Fibroblast of lung (primary cell): ENCODE measurements at regions not wholly inside any gene's neighbourhood (a gene's known extent, or its start where the extent isn't known, plus 50 kb on each side); places are given as distances from the start of the nearest gene placed in this dataset.

ENCODE experiments used
- DNase-seq, 2 donors: peaks; one replicate each; pipeline versions ENCODE4 v3.0.0 to v3.0.0-alpha.2; 2010; ENCODE audit warnings: low read depth in 2 of 2
- H2AFZ ChIP-seq: 2 replicates; pipeline ENCODE4 v1.5.1; 2012; ENCODE audit warnings: low read length, control low read depth, inconsistent platforms
- H3K27ac ChIP-seq: 2 replicates; pipeline ENCODE4 v1.5.1; 2011; ENCODE audit warnings: low read length, control low read depth; ENCODE audit not compliant: insufficient read depth
- H3K27me3 ChIP-seq: 2 replicates; pipeline ENCODE4 v1.5.1; 2011; ENCODE audit warnings: mild to moderate bottlenecking, low read length; ENCODE audit not compliant: control insufficient read depth, insufficient read depth
- H3K36me3 ChIP-seq: 2 replicates; pipeline ENCODE4 v1.5.1; 2011; ENCODE audit warnings: low read length; ENCODE audit not compliant: control insufficient read depth, insufficient read depth
- H3K4me1 ChIP-seq: 2 replicates; pipeline ENCODE4 v1.5.1; 2011; ENCODE audit warnings: low read length; ENCODE audit not compliant: control insufficient read depth, insufficient read depth; ENCODE audit errors: extremely low read depth
- H3K4me2 ChIP-seq: 2 replicates; pipeline ENCODE4 v1.5.1; 2011; ENCODE audit warnings: low read length, control low read depth; ENCODE audit not compliant: insufficient read depth; ENCODE audit errors: extremely low read depth
- H3K4me3 ChIP-seq, 4 experiments: fragments of 200-600 bp in 1 of 4; sonication (generic) in 1 of 4; replicated peaks in 1 of 4; 2 replicates each; pipeline ENCODE4 v1.5.1; 2011 to 2016; ENCODE audit warnings: low read length in 4 of 4, low read depth in 3 of 4, mild to moderate bottlenecking in 3 of 4, control low read depth in 2 of 4, inconsistent platforms in 1 of 4, mixed read lengths in 1 of 4; ENCODE audit not compliant: insufficient read depth in 1 of 4; ENCODE audit errors: control extremely low read depth in 1 of 4
- H3K79me2 ChIP-seq: 2 replicates; pipeline ENCODE4 v1.5.1; 2012; ENCODE audit warnings: mild to moderate bottlenecking, low read length, inconsistent platforms; ENCODE audit not compliant: control insufficient read depth, insufficient read depth
- H3K9ac ChIP-seq: 2 replicates; pipeline ENCODE4 v1.5.1; 2011; ENCODE audit warnings: mild to moderate bottlenecking, low read length, control low read depth; ENCODE audit not compliant: insufficient read depth
- H3K9me3 ChIP-seq: 2 replicates; pipeline ENCODE4 v1.5.1; 2012; ENCODE audit warnings: low read depth, low read length; ENCODE audit not compliant: control insufficient read depth, insufficient read depth
- H4K20me1 ChIP-seq: 2 replicates; pipeline ENCODE4 v1.5.1; 2011; ENCODE audit warnings: low read length; ENCODE audit not compliant: control insufficient read depth, insufficient read depth; ENCODE audit errors: extremely low read depth
- CTCF ChIP-seq, 2 donors: IDR thresholded peaks in 1 of 2; conservative IDR thresholded peaks in 1 of 2; 1 replicate in 1 of 2; 2 replicates in 1 of 2; pipeline ENCODE4 v1.5.1; 2011 to 2012; ENCODE audit warnings: low read length in 2 of 2, control low read depth in 1 of 2, inconsistent platforms in 1 of 2, low read depth in 1 of 2, mild to moderate bottlenecking in 1 of 2
- EZH2 ChIP-seq: IDR thresholded peaks from 2 replicates; pipeline ENCODE4 v1.5.1; 2012; ENCODE audit warnings: low read length, control low read depth, mild to moderate bottlenecking; ENCODE audit errors: missing control alignments

- Histone ChIP-seq H3K9me3 (no peaks in the 10 kb centered on the region), H3K27me3 (no peaks in the 10 kb centered on the region), H4K20me1 (no peaks in the 10 kb centered on the region), H3K9ac (no peak overlapping the region), H3K4me3 (no peak overlapping the region), H3K27ac (no peak overlapping the region), H3K79me2 (no peaks in the 10 kb centered on the region), H3K4me1 (peaks cover 4% of the 10 kb centered on the region), H2AFZ (no peak overlapping the region), H3K4me2 (no peak overlapping the region), H3K36me3 (no peaks in the 10 kb centered on the region)
- no peak for TF ChIP-seq EZH2
- no peak for TF ChIP-seq CTCF (conservative IDR thresholded peaks at IDR 0.05 in 1 of 2, IDR thresholded peaks at IDR 0.05 in 1 of 2; ENCODE audit: low read depth in 1 of 2, low read length in 2 of 2)
- no peak for DNase-seq
Measured at GRCh38 chr2:223701761-223702160, 99.6 kb upstream of the SCG2 start.

GRCh38 chr2:223700221-223700620 lies 98.1 kb upstream of the SCG2 start:
- H3K4me2 ChIP-seq = no peak overlapping the region
- H3K36me3 ChIP-seq = no peaks in the 10 kb centered on the region
- no peaks in the 10 kb centered on the region for H3K27me3 ChIP-seq
- H3K27ac ChIP-seq = no peak overlapping the region
- H3K4me1 ChIP-seq = peaks cover 7% of the 10 kb centered on the region
- no peaks in the 10 kb centered on the region for H4K20me1 ChIP-seq
- no peak overlapping the region for H3K9ac ChIP-seq
- TF ChIP-seq EZH2 (no peak), CTCF (conservative IDR thresholded peaks at IDR 0.05 in 1 of 2, IDR thresholded peaks at IDR 0.05 in 1 of 2; ENCODE audit: low read depth in 1 of 2, low read length in 2 of 2) (no peak)
- H3K9me3 ChIP-seq = no peaks in the 10 kb centered on the region
- DNase-seq = no peak
- no peak overlapping the region for H3K4me3 ChIP-seq
- H2AFZ ChIP-seq = no peak overlapping the region
- no peaks in the 10 kb centered on the region for H3K79me2 ChIP-seq

- no peak overlapping the region for H3K27ac ChIP-seq
- H3K9me3 ChIP-seq = no peaks in the 10 kb centered on the region
- no peak overlapping the region for H3K4me3 ChIP-seq
- no peak overlapping the region for H3K9ac ChIP-seq
- TF ChIP-seq EZH2 = no peak
- no peak for TF ChIP-seq CTCF (conservative IDR thresholded peaks at IDR 0.05 in 1 of 2, IDR thresholded peaks at IDR 0.05 in 1 of 2; ENCODE audit: low read depth in 1 of 2, low read length in 2 of 2)
- H3K36me3 ChIP-seq = no peaks in the 10 kb centered on the region
- H3K4me1 ChIP-seq = peaks cover 7% of the 10 kb centered on the region
- no peak overlapping the region for H3K4me2 ChIP-seq
- H3K27me3 ChIP-seq = no peaks in the 10 kb centered on the region
- DNase-seq = peak; percentile 30 to 77
- H3K79me2 ChIP-seq = no peaks in the 10 kb centered on the region
- no peaks in the 10 kb centered on the region for H4K20me1 ChIP-seq
- no peak overlapping the region for H2AFZ ChIP-seq
Measured at GRCh38 chr2:223697892-223698645, 95.9 kb upstream of the SCG2 start.
